Dermis microvascular lymphatic vessel endothelial cell (primary cell): ENCODE measurements at regions not wholly inside any gene's neighbourhood (a gene's known extent, or its start where the extent isn't known, plus 50 kb on each side); places are given as distances from the start of the nearest gene placed in this dataset.
"Not testable (repeated sequence)": the region's sequence is repeated elsewhere in the genome, so short reads cannot be mapped to it uniquely, and the experiment has no call there.

Experiments
- DNase-seq, 2 donors: peaks; one replicate each; pipeline versions ENCODE4 v3.0.0 to v3.0.0-alpha.2; 2010; ENCODE audit warnings: low read depth in 2 of 2

- DNase-seq = no peak
These were observed 1054.4 kb upstream of the SPRY2 start for GRCh38 chr13:81395368-81395767.

GRCh38 chr13:81394640-81395039, 1053.7 kb upstream of the SPRY2 start:
- no peak for DNase-seq

GRCh38 chr13:81393721-81394120, 1052.8 kb upstream of the SPRY2 start:
- DNase-seq = no peak

GRCh38 chr13:81393110-81393509, 1052.2 kb upstream of the SPRY2 start:
- no peak for DNase-seq

GRCh38 chr13:81388400-81388799, 1047.5 kb upstream of the SPRY2 start:
- no peak for DNase-seq

GRCh38 chr13:81383444-81383843, 1042.5 kb upstream of the SPRY2 start:
- DNase-seq = no peak

- DNase-seq = no peak
These were observed 1041.3 kb upstream of the SPRY2 start for GRCh38 chr13:81382246-81382645.

- DNase-seq = no peak
These were observed 1040.6 kb upstream of the SPRY2 start for GRCh38 chr13:81381560-81381959.

- DNase-seq = no peak
These were observed 1038.3 kb upstream of the SPRY2 start for GRCh38 chr13:81379183-81379582.

- no peak for DNase-seq
These were observed 1037.0 kb upstream of the SPRY2 start for GRCh38 chr13:81377921-81378320.

GRCh38 chr13:81375709-81376108, 1034.8 kb upstream of the SPRY2 start:
- no peak for DNase-seq

GRCh38 chr13:81362711-81363110, 1021.8 kb upstream of the SPRY2 start:
- DNase-seq = not testable (repeated sequence)

GRCh38 chr13:81350056-81350455, 1009.1 kb upstream of the SPRY2 start:
- no peak for DNase-seq

- DNase-seq = not testable (repeated sequence)
These were observed 999.5 kb upstream of the SPRY2 start for GRCh38 chr13:81340118-81341069.

GRCh38 chr13:81339666-81340065, 998.7 kb upstream of the SPRY2 start:
- DNase-seq = not testable (repeated sequence)

- DNase-seq = no peak
These were observed 993.6 kb upstream of the SPRY2 start for GRCh38 chr13:81334481-81334880.

- no peak for DNase-seq
These were observed 986.0 kb upstream of the SPRY2 start for GRCh38 chr13:81326913-81327312.

- no peak for DNase-seq
These were observed 979.6 kb upstream of the SPRY2 start for GRCh38 chr13:81320516-81320915.

- DNase-seq = no peak
These were observed 978.4 kb upstream of the SPRY2 start for GRCh38 chr13:81319351-81319750.

GRCh38 chr13:81318231-81319019, 977.5 kb upstream of the SPRY2 start:
- DNase-seq = no peak

GRCh38 chr13:81314461-81314860, 973.5 kb upstream of the SPRY2 start:
- no peak for DNase-seq

- no peak for DNase-seq
These were observed 965.0 kb upstream of the SPRY2 start for GRCh38 chr13:81305928-81306327.
